T47D (cell line): ENCODE measurements at regions not wholly inside any gene's neighbourhood (a gene's known extent, or its start where the extent isn't known, plus 50 kb on each side); places are given as distances from the start of the nearest gene placed in this dataset.

Experiments
- DNase-seq, 2 experiments: peaks; one replicate each; pipeline versions ENCODE4 v3.0.0 to v3.0.0-alpha.2; 2011 to 2012; ENCODE audit warnings: low read depth in 1 of 2, low spot score in 1 of 2
- JUND ChIP-seq: IDR thresholded peaks from 2 replicates; pipeline ENCODE4 v1.6.1; 2012; ENCODE audit warnings: low read depth
- in situ Hi-C: cut with HindIII; loops from 2 replicates; pipeline ENCODE4 v1.10.0; 2016; ENCODE audit warnings: low sequenced_read_pairs, low pct_unique_long_range_greater_than_20kb

DNA sequence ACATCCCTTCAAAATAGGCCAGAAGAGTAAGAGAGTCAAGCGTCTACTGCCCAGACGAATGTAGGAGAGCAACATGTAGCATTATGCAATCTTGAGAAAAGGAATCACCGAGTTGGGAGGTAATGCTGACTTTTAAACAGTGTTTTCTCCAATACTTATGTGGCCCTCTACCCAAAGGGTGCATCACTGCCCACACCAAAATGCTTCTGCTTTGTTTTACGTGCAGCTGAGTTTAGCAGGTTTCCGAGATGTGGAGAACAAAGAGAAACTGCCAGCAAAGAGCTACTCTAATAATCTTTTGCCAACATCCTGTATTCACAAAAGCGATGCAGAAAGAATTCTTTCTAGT is 63.4 kb upstream of the ZEB2 start:
- no peak for TF ChIP-seq JUND
- DNase-seq = no peak
- in situ Hi-C loops = no loop called here

DNA sequence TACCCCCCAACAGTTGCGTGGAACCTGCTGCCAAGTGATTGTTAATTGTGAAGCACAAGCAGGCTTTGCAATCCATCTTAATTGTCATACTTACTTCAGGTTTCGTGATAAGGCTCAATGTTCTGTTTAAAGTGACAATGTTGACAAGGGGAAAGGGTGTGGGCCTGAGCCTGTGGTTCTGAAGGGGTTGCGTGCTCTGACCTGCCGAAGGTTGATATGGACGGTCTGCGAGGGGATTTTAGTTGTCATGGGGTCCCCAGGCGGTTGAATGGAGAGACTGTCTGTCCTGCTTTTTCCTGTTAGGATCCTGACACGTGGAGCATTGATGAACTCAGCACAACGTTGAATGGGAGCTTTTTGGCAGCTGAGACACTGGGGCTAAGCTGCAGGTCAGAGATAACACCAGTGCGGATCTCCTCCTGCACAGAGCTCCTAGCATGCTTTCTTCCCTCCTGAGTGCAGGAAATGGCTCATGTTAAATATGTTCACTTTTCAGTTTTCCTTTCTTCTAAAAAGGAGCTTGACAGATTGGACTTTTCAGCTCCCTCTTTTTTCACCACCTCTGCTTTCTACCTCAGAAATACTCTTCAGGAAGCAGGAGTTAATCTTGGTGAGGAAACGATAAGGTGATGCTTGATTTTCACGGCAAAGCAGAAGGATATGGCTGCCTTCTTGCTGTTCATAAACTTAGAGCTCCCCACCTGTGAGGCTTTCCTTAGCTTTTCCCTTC is 62.9 kb upstream of the ZEB2 start:
- no peak for TF ChIP-seq JUND
- in situ Hi-C loops = no loop called here
- DNase-seq = no peak

DNA sequence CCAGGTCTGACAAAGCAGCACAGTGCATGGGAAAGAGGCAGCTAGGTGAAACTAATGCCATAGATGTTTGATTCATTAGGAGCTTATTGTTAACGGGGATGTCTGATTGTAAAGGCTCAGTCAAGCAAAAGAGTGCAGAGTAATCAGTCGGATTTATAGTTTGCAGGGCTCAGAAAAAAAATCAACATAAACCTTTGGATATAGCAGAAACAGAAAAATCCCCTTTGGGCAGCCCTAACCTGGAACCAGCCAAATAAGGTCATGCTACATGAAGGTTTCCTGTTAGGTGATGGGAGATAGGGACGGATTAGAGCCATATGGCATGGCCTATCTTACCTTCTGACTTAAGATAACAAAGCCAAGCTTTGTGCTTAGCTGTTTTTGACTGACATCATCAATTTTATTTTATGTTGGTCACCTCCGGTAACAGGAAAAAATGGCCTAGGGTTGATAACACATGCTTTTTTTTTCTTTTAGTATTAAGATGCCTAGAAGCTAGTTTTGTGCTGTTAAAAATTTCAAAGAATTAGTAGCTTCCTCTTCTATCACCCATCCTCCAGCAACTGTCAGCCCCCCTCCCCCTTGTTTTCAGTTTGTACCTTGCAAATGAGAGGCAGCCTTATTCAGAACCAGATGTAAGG is 60.7 kb upstream of the ZEB2 start:
- in situ Hi-C loops = no loop called here
- no peak for DNase-seq
- TF ChIP-seq JUND = no peak

DNA sequence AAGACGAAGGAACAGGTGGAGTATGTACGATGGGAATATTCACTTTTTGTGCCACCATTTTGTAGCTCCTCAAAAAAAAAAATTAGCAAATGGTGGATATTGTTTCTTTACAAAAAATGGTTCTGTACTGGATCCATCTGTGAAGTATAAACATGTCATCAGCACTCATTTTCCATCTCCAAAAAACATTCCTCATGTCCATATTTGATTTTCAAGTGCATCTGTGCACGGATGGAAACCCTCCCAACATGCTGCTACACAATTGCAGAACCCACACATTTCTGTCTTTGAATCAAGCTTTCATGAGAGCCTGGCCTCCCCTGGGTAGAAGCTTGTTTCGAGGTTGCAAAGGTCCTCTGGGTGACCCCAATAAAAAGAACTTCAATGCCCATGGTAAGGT is 59.6 kb upstream of the ZEB2 start:
- no peak for DNase-seq
- in situ Hi-C loops = no loop called here
- no peak for TF ChIP-seq JUND

DNA sequence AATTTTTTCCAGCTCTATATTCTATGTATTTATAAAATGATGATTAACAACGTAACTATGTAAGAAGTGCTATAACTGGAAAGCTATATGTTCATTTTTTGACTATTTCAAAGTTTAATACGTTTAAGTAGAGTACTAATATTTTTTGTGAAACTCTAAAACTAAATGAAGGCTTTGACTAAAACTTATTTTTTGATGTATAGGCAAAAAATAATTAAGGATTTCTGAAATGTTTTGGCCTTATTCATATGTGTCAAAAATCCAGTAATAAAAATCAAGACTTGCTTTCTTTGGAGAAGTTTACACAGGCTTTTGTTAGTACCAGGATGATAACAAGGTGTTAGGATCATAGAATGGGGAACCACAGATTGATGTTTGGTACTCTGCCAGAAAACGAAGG is 58.2 kb upstream of the ZEB2 start:
- no peak for DNase-seq
- TF ChIP-seq JUND = no peak
- in situ Hi-C loops = no loop called here

DNA sequence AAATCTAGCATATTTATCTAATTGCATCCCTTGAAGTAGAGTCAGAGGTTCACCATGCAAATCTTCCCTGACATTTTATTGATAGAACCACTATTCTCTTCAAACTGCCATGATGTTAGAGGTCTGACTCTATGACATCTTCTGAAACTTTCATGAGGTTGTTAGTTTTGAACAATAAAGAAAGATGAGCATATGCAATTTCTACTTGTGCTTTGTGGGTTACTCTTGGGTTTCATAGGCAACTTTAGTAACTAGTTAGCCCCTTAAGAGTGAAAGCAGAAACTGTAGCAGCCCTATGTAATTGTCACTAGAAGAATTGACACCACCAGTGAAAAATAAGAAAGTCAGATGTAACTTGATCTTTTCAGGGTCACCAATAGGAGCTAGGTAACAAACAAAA is 53.1 kb upstream of the ZEB2 start:
- no peak for DNase-seq
- no peak for TF ChIP-seq JUND
- in situ Hi-C loops = no loop called here

DNA sequence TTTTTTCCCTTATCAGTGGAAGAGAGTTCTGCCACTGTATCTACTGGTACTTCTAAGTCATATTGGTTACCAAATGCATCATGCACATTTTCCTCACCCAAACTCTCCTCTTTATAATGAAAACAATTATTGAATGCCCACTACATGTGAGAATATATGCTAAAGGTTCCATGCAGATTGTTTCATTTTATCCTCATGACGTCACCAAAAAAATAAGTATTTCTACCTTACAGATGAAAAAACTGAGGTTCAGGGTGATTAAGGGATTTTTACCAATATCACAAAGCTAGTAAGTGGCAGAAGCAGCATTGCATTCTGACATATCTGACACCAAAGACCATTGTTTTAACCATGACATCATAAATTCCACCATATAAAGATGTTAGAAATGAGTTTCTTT is 51.9 kb upstream of the ZEB2 start:
- no peak for DNase-seq
- in situ Hi-C loops = no loop called here
- TF ChIP-seq JUND = no peak

DNA sequence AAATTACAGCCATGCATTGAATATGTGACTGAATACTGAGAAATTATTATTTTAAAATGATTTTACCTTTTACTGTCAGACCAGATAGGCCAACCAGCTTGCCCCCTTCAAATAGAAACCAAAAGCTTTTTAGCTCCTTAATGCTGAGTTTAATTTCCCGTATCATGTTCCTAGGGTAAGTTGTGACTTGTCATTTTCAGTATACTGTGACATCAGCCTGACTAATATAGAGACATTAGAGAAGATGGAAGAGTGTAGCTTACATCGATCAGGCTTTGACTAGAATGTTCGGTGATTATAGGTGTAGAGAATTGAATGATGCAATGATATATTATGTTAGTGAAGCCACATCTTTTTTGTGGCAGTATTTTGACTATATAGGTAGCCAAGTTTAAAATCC is 50.6 kb upstream of the ZEB2 start:
- in situ Hi-C loops = no loop called here
- TF ChIP-seq JUND = no peak
- no peak for DNase-seq
